GM13976 (cell line): ENCODE measurements at regions not wholly inside any gene's neighbourhood (a gene's known extent, or its start where the extent isn't known, plus 50 kb on each side); places are given as distances from the start of the nearest gene placed in this dataset.

Experiments used
- DNase-seq: peaks from one replicate; pipeline ENCODE4 v3.0.0; 2012; ENCODE audit warnings: low spot score
- CTCF ChIP-seq: IDR thresholded peaks from 2 replicates; pipeline ENCODE4 v1.5.1; 2012; ENCODE audit warnings: borderline replicate concordance, mild to moderate bottlenecking; ENCODE audit not compliant: insufficient read depth; ENCODE audit errors: extremely low read depth, missing control alignments, control extremely low read depth
- in situ Hi-C: fragments of 300-500 bp; cut with MboI; formaldehyde crosslinking; loops from one replicate; pipeline ENCODE4 v1.12.0; 2022; ENCODE audit warnings: low sequenced_read_pairs, mixed read lengths, inconsistent platforms; ENCODE audit not compliant: unreplicated experiment

GRCh38 chr6:101069191-101069795 is 188.2 kb upstream of the ASCC3 start:
- no peak for TF ChIP-seq CTCF
- no peak for DNase-seq
- in situ Hi-C loops, result no loop called here

GRCh38 chr6:101070044-101070608 is 189.0 kb upstream of the ASCC3 start:
- TF ChIP-seq CTCF, result no peak
- in situ Hi-C loops, result no loop called here

GRCh38 chr6:101077344-101077743 is 196.2 kb upstream of the ASCC3 start:
- no peak for TF ChIP-seq CTCF
- in situ Hi-C loops, result no loop called here

More at GRCh38 chr6:101070044-101070608, 189.0 kb upstream of the ASCC3 start:
- DNase-seq, result no peak

GRCh38 chr6:101079696-101080270 is 198.7 kb upstream of the ASCC3 start:
- DNase-seq, result no peak
- in situ Hi-C loops, result no loop called here
- no peak for TF ChIP-seq CTCF

More at GRCh38 chr6:101077344-101077743, 196.2 kb upstream of the ASCC3 start:
- DNase-seq, result no peak

GRCh38 chr6:101080597-101080996 is 199.5 kb upstream of the ASCC3 start:
- in situ Hi-C loops, result no loop called here
- TF ChIP-seq CTCF, result no peak
- no peak for DNase-seq

GRCh38 chr6:101083533-101084175 is 202.5 kb upstream of the ASCC3 start:
- in situ Hi-C loops, result no loop called here
- DNase-seq, result no peak

More at GRCh38 chr6:101083533-101084175, 202.5 kb upstream of the ASCC3 start:
- TF ChIP-seq CTCF, result no peak
